ENCODE measurements at regions not wholly inside any gene's neighbourhood (a gene's known extent, or its start where the extent isn't known, plus 50 kb on each side); places are given as distances from the start of the nearest gene placed in this dataset.

DNA sequence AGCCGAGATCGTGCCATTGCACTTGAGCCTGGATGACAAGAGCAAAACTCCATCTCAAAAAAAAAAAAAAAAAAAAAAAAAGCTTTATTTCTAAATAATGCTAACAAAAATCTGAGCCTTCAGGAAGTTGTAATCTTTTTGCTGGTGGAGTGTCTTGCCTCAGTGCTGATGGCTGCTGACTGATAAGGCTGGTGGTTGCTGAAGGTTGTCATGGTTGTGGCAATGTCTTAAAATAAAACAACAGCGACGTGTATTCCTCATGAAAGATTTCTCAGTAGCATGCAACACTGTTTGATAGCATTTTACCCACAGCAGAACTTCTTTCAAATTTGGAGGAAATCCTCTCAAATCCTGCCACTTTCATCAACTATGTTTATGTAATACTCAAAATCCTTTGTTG is 77.4 kb upstream of the PTPRG start:
- TF ChIP-seq, protein P1, sequence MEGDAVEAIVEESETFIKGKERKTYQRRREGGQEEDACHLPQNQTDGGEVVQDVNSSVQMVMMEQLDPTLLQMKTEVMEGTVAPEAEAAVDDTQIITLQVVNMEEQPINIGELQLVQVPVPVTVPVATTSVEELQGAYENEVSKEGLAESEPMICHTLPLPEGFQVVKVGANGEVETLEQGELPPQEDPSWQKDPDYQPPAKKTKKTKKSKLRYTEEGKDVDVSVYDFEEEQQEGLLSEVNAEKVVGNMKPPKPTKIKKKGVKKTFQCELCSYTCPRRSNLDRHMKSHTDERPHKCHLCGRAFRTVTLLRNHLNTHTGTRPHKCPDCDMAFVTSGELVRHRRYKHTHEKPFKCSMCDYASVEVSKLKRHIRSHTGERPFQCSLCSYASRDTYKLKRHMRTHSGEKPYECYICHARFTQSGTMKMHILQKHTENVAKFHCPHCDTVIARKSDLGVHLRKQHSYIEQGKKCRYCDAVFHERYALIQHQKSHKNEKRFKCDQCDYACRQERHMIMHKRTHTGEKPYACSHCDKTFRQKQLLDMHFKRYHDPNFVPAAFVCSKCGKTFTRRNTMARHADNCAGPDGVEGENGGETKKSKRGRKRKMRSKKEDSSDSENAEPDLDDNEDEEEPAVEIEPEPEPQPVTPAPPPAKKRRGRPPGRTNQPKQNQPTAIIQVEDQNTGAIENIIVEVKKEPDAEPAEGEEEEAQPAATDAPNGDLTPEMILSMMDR (tag by site-specific recombination; IDR thresholded peaks at IDR 0.05) = no peak
- TF ChIP-seq, protein P2, sequence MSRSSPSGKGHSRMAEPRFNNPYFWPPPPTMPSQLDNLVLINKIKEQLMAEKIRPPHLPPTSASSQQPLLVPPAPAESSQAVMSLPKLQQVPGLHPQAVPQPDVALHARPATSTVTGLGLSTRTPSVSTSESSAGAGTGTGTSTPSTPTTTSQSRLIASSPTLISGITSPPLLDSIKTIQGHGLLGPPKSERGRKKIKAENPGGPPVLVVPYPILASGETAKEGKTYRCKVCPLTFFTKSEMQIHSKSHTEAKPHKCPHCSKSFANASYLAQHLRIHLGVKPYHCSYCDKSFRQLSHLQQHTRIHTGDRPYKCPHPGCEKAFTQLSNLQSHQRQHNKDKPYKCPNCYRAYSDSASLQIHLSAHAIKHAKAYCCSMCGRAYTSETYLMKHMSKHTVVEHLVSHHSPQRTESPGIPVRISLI (tag by site-specific recombination; IDR thresholded peaks at IDR 0.05) = no peak
- TF ChIP-seq ZNF776 (tag by site-specific recombination; IDR thresholded peaks at IDR 0.05; ENCODE audit: borderline replicate concordance) (no peak), BCL11A (tag by site-specific recombination; IDR thresholded peaks at IDR 0.05; ENCODE audit: low read depth) (no peak)

Data from HEK293 (cell line).